GM23338 (cell line): ENCODE measurements at regions not wholly inside any gene's neighbourhood (a gene's known extent, or its start where the extent isn't known, plus 50 kb on each side); places are given as distances from the start of the nearest gene placed in this dataset.

Source experiments
- ATAC-seq: fragments of 200-7000 bp; cut with Tn5 transposase; 3 replicates; pipeline ENCODE4 v1.9.1; 2020
- DNase-seq: peaks from one replicate; pipeline ENCODE4 v3.0.0-alpha.2; 2015; ENCODE audit warnings: low spot score
- H2AFZ ChIP-seq: fragments of 200-600 bp; sonication (generic); 2 replicates; pipeline ENCODE4 v1.8.0; 2016; ENCODE audit warnings: antibody characterized with exemption, mild to moderate bottlenecking, moderate library complexity
- H3F3A ChIP-seq: fragments of 200-600 bp; sonication (generic); replicated peaks from 2 replicates; pipeline ENCODE4 v1.8.0; 2017; ENCODE audit warnings: antibody characterized with exemption, mixed run types, low read depth
- H3K27ac ChIP-seq: fragments of 200-600 bp; sonication (generic); 2 replicates; pipeline ENCODE4 v1.6.1; 2016; ENCODE audit warnings: low read depth
- H3K27me3 ChIP-seq: fragments of 200-600 bp; sonication (generic); 2 replicates; pipeline ENCODE4 v1.8.0; 2016; ENCODE audit warnings: mild to moderate bottlenecking, mixed run types, moderate library complexity; ENCODE audit not compliant: insufficient read depth
- H3K36me3 ChIP-seq: fragments of 200-600 bp; sonication (generic); 2 replicates; pipeline ENCODE4 v1.8.0; 2016; ENCODE audit warnings: mild to moderate bottlenecking; ENCODE audit not compliant: insufficient read depth
- H3K4me1 ChIP-seq: fragments of 200-600 bp; sonication (generic); 2 replicates; pipeline ENCODE4 v1.8.0; 2016; ENCODE audit warnings: mild to moderate bottlenecking, moderate library complexity; ENCODE audit not compliant: insufficient read depth
- H3K4me2 ChIP-seq: fragments of 200-600 bp; sonication (generic); 2 replicates; pipeline ENCODE4 v1.7.1; 2017; ENCODE audit warnings: mixed run types
- H3K4me3 ChIP-seq: fragments of 200-600 bp; sonication (generic); 2 replicates; pipeline ENCODE4 v1.6.1; 2016; ENCODE audit warnings: mixed run types
- H3K79me2 ChIP-seq: fragments of 200-600 bp; sonication (generic); replicated peaks from 2 replicates; pipeline ENCODE4 v1.8.0; 2017; ENCODE audit warnings: mild to moderate bottlenecking; ENCODE audit not compliant: insufficient read depth
- H3K9me2 ChIP-seq: fragments of 200-600 bp; sonication (generic); 2 replicates; pipeline ENCODE4 v1.8.0; 2017; ENCODE audit not compliant: insufficient read depth
- H4K20me1 ChIP-seq: fragments of 200-600 bp; sonication (generic); replicated peaks from 2 replicates; pipeline ENCODE4 v1.8.0; 2017; ENCODE audit warnings: mild to moderate bottlenecking; ENCODE audit not compliant: insufficient read depth
- H3K27ac Mint-ChIP-seq: 2 replicates; pipeline ENCODE4 v1.8.0; 2020; ENCODE audit warnings: inconsistent platforms, mild to moderate bottlenecking, moderate library complexity, mixed read lengths
- H3K27me3 Mint-ChIP-seq: 3 replicates; pipeline ENCODE4 v1.8.0; 2022; ENCODE audit warnings: low read depth, mild to moderate bottlenecking, moderate library complexity, mixed read lengths, inconsistent platforms; ENCODE audit not compliant: insufficient read depth, poor library complexity
- H3K36me3 Mint-ChIP-seq: 3 replicates; pipeline ENCODE4 v1.8.0; 2021; ENCODE audit warnings: low read depth, mild to moderate bottlenecking, inconsistent platforms, moderate library complexity, mixed read lengths
- H3K4me1 Mint-ChIP-seq: 3 replicates; pipeline ENCODE4 v1.8.0; 2020; ENCODE audit warnings: mild to moderate bottlenecking, inconsistent platforms, mixed read lengths
- H3K4me3 Mint-ChIP-seq: 3 replicates; pipeline ENCODE4 v1.8.0; 2021; ENCODE audit warnings: moderate library complexity, mild to moderate bottlenecking, inconsistent platforms, mixed read lengths
- H3K9me3 Mint-ChIP-seq: 3 replicates; pipeline ENCODE4 v1.8.0; 2020; ENCODE audit warnings: moderate library complexity, mild to moderate bottlenecking, inconsistent platforms, mixed read lengths
- CREB1 ChIP-seq: fragments of 250-450 bp; sonication (Bioruptor Pico); IDR thresholded peaks from 2 replicates; pipeline ENCODE4 v1.5.0; 2020; ENCODE audit warnings: low read depth, mild to moderate bottlenecking, moderate library complexity
- EZH2 ChIP-seq: fragments of 200-600 bp; sonication (generic); IDR thresholded peaks from one replicate; pipeline ENCODE4 v1.8.0; 2017; ENCODE audit warnings: antibody characterized with exemption, mild to moderate bottlenecking, low read depth; ENCODE audit not compliant: unreplicated experiment
- EZH2phosphoT487 ChIP-seq: fragments of 200-600 bp; sonication (generic); IDR thresholded peaks from one replicate; pipeline ENCODE4 v1.8.1; 2018; ENCODE audit warnings: antibody characterized with exemption; ENCODE audit not compliant: unreplicated experiment
- JUNB ChIP-seq: IDR thresholded peaks from one replicate; pipeline ENCODE4 v1.6.1; 2016; ENCODE audit warnings: antibody characterized with exemption; ENCODE audit not compliant: unreplicated experiment
- NANOG ChIP-seq: IDR thresholded peaks from 2 replicates; pipeline ENCODE4 v1.6.1; 2016; ENCODE audit warnings: antibody characterized with exemption, borderline replicate concordance
- POLR2AphosphoS5 ChIP-seq: IDR thresholded peaks from 2 replicates; pipeline ENCODE4 v1.6.1; 2016; ENCODE audit warnings: antibody characterized with exemption, low read depth
- REST ChIP-seq: IDR thresholded peaks from one replicate; pipeline ENCODE4 v1.6.1; 2018; ENCODE audit warnings: antibody characterized with exemption; ENCODE audit not compliant: unreplicated experiment
- STAT1 ChIP-seq: IDR thresholded peaks from one replicate; pipeline ENCODE4 v1.6.1; 2016; ENCODE audit warnings: antibody characterized with exemption; ENCODE audit not compliant: unreplicated experiment
- ZNF114 ChIP-seq: fragments of 250-450 bp; sonication (Bioruptor Pico); IDR thresholded peaks from 2 replicates; pipeline ENCODE4 v1.5.0; 2020; ENCODE audit warnings: mild to moderate bottlenecking, moderate library complexity
- ZNF331 ChIP-seq: fragments of 250-450 bp; sonication (Bioruptor Pico); IDR thresholded peaks from 2 replicates; pipeline ENCODE4 v1.5.0; 2020; ENCODE audit warnings: low read depth, mild to moderate bottlenecking, moderate library complexity
- TF ChIP-seq, protein P1 (sequence below): IDR thresholded peaks from 2 replicates; pipeline ENCODE4 v1.6.1; 2016; ENCODE audit warnings: antibody characterized with exemption
- TF ChIP-seq, protein P2 (sequence below): fragments of 250-450 bp; sonication (Bioruptor Pico); IDR thresholded peaks from 2 replicates; pipeline ENCODE4 v1.5.0; 2020; ENCODE audit warnings: mild to moderate bottlenecking, moderate library complexity
- TF ChIP-seq, protein P3 (sequence below), 2 experiments: fragments of 200-600 bp in 1 of 2; sonication (generic) in 1 of 2; conservative IDR thresholded peaks; 2 replicates each; pipeline versions ENCODE4 v1.5.1 to v1.6.1; 2016 to 2017; ENCODE audit warnings: antibody characterized with exemption in 2 of 2, low read depth in 2 of 2, mild to moderate bottlenecking in 2 of 2, moderate library complexity in 1 of 2

GRCh38 chr5:23028445-23029021, 175.4 kb upstream of the CDH12 start:
- Mint-ChIP-seq H3K36me3 (no peaks in the 10 kb centered on the region), H3K9me3 (no peaks in the 10 kb centered on the region), H3K4me3 (no peak overlapping the region), H3K27ac (no peak overlapping the region), H3K4me1 (peaks cover 3% of the 10 kb centered on the region; the same call in 1 of the 3 replicates), H3K27me3 (peaks cover 2% of the 10 kb centered on the region)
- Histone ChIP-seq H3K27ac (no peak overlapping the region), H3K9me2 (peaks cover 7% of the 10 kb centered on the region; the same call in 1 of the 2 replicates), H2AFZ (no peak overlapping the region), H3K27me3 (no peaks in the 10 kb centered on the region), H3K4me2 (no peak overlapping the region), H3K36me3 (no peaks in the 10 kb centered on the region), H3K79me2 (no peaks in the 10 kb centered on the region), H4K20me1 (no peaks in the 10 kb centered on the region), H3K4me1 (no peaks in the 10 kb centered on the region), H3F3A (no peaks in the 10 kb centered on the region), H3K4me3 (no peak overlapping the region)
- no peak for DNase-seq
- ATAC-seq, result no peak
- TF ChIP-seq JUNB (no peak), EZH2 (no peak), ZNF114 (CRISPR knock-in tag) (no peak), EZH2phosphoT487 (no peak), REST (no peak), ZNF331 (CRISPR knock-in tag) (no peak), NANOG (no peak), POLR2AphosphoS5 (no peak), STAT1 (no peak), CREB1 (CRISPR knock-in tag) (no peak)
- TF ChIP-seq, protein P1, sequence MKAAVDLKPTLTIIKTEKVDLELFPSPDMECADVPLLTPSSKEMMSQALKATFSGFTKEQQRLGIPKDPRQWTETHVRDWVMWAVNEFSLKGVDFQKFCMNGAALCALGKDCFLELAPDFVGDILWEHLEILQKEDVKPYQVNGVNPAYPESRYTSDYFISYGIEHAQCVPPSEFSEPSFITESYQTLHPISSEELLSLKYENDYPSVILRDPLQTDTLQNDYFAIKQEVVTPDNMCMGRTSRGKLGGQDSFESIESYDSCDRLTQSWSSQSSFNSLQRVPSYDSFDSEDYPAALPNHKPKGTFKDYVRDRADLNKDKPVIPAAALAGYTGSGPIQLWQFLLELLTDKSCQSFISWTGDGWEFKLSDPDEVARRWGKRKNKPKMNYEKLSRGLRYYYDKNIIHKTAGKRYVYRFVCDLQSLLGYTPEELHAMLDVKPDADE, result no peak
- TF ChIP-seq, protein P2, sequence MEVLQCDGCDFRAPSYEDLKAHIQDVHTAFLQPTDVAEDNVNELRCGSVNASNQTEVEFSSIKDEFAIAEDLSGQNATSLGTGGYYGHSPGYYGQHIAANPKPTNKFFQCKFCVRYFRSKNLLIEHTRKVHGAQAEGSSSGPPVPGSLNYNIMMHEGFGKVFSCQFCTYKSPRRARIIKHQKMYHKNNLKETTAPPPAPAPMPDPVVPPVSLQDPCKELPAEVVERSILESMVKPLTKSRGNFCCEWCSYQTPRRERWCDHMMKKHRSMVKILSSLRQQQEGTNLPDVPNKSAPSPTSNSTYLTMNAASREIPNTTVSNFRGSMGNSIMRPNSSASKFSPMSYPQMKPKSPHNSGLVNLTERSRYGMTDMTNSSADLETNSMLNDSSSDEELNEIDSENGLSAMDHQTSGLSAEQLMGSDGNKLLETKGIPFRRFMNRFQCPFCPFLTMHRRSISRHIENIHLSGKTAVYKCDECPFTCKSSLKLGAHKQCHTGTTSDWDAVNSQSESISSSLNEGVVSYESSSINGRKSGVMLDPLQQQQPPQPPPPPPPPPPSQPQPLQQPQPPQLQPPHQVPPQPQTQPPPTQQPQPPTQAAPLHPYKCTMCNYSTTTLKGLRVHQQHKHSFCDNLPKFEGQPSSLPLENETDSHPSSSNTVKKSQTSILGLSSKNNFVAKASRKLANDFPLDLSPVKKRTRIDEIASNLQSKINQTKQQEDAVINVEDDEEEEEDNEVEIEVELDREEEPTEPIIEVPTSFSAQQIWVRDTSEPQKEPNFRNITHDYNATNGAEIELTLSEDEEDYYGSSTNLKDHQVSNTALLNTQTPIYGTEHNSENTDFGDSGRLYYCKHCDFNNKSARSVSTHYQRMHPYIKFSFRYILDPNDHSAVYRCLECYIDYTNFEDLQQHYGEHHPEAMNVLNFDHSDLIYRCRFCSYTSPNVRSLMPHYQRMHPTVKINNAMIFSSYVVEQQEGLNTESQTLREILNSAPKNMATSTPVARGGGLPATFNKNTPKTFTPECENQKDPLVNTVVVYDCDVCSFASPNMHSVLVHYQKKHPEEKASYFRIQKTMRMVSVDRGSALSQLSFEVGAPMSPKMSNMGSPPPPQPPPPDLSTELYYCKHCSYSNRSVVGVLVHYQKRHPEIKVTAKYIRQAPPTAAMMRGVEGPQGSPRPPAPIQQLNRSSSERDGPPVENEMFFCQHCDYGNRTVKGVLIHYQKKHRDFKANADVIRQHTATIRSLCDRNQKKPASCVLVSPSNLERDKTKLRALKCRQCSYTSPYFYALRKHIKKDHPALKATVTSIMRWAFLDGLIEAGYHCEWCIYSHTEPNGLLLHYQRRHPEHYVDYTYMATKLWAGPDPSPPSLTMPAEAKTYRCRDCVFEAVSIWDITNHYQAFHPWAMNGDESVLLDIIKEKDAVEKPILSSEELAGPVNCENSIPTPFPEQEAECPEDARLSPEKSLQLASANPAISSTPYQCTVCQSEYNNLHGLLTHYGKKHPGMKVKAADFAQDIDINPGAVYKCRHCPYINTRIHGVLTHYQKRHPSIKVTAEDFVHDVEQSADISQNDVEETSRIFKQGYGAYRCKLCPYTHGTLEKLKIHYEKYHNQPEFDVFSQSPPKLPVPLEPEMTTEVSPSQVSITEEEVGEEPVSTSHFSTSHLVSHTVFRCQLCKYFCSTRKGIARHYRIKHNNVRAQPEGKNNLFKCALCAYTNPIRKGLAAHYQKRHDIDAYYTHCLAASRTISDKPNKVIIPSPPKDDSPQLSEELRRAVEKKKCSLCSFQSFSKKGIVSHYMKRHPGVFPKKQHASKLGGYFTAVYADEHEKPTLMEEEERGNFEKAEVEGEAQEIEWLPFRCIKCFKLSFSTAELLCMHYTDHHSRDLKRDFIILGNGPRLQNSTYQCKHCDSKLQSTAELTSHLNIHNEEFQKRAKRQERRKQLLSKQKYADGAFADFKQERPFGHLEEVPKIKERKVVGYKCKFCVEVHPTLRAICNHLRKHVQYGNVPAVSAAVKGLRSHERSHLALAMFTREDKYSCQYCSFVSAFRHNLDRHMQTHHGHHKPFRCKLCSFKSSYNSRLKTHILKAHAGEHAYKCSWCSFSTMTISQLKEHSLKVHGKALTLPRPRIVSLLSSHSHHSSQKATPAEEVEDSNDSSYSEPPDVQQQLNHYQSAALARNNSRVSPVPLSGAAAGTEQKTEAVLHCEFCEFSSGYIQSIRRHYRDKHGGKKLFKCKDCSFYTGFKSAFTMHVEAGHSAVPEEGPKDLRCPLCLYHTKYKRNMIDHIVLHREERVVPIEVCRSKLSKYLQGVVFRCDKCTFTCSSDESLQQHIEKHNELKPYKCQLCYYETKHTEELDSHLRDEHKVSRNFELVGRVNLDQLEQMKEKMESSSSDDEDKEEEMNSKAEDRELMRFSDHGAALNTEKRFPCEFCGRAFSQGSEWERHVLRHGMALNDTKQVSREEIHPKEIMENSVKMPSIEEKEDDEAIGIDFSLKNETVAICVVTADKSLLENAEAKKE (CRISPR knock-in tag), result no peak
- TF ChIP-seq, protein P3, sequence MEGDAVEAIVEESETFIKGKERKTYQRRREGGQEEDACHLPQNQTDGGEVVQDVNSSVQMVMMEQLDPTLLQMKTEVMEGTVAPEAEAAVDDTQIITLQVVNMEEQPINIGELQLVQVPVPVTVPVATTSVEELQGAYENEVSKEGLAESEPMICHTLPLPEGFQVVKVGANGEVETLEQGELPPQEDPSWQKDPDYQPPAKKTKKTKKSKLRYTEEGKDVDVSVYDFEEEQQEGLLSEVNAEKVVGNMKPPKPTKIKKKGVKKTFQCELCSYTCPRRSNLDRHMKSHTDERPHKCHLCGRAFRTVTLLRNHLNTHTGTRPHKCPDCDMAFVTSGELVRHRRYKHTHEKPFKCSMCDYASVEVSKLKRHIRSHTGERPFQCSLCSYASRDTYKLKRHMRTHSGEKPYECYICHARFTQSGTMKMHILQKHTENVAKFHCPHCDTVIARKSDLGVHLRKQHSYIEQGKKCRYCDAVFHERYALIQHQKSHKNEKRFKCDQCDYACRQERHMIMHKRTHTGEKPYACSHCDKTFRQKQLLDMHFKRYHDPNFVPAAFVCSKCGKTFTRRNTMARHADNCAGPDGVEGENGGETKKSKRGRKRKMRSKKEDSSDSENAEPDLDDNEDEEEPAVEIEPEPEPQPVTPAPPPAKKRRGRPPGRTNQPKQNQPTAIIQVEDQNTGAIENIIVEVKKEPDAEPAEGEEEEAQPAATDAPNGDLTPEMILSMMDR (conservative IDR thresholded peaks at IDR 0.05; ENCODE audit: low read depth in 2 of 2), result no peak
